NCI-H1105 (cell line): ENCODE measurements at regions not wholly inside any gene's neighbourhood (a gene's known extent, or its start where the extent isn't known, plus 50 kb on each side); places are given as distances from the start of the nearest gene placed in this dataset.

Source experiments
- DNase-seq: peaks from one replicate; lab custom pipeline; 2025; lab: John Stamatoyannopoulos, UW

DNA sequence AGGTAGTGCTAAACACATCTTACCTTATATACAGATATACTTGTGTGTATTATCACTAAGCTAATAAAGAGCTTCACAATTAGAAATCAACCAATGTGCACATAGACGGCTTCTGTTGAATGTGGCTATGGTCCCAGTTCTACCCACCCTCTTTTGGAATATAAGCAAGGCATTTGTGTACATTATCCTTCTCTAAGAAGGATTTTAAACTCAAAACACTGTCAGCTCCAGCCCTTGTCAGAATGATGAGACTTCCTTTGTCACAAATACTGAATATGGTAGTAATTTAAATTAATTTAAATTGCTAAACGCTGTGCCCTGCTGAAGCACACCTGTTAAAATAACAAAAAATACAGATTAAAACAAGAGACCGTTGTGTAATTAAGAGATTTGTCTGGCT lies 107.9 kb upstream of the GRAMD2B start:
- no peak for DNase-seq

DNA sequence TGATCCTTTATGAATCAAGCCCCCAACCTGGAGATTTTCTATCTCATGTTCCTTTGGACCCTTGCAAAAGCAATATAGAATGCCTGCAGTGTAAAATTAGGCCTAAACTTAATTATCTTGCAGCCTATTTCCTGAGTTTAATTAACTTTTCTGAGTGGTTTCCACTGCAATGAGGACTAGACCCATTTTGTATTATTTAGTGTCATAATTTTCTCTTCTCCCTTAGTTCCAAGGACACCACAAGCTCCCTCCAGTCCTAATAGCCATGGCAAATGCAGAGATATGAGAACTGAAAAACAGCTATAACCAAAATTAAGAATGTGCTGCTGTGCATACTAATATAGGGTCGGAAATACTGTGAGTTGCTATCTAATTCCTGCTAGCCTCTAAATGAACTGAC lies 90.9 kb upstream of the GRAMD2B start:
- DNase-seq: no peak

DNA sequence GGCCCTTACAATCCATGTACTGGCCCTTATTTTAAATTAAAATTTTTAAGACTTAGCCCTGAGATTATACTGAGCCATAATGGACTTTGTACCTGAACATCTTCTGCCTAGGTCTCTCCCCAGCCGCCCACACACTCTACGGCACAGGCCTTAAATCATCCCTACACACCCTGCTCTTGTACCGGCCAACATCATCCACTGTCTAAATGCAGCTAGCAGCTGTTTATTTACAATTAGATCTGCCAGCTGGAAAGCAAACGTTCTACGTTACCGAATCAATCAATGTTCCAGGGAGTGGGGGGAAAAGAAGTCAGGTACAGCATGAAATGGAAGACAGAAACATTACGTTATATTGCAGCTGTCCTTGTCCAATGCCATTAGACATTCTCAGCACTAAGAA lies 88.4 kb upstream of the GRAMD2B start:
- no peak for DNase-seq

DNA sequence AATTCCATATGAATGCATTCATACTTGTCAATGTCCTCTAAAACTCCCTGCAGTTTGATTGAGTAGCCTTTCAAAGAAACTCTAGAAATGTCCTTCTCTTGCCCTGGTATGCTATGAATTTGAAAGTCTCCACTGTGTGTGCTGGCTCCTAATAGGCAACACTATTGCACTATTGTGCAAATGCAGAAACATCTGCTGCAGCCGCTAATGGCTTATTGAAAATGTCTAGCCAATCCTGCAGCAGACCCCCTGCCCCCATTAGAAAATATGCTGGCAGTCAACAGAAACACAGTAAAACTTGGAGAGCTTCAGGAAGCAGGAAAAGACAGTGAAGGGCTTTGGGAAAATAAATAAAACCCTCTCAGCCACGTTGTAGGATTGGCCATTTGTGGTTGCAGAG lies 87.3 kb upstream of the GRAMD2B start:
- DNase-seq: no peak

DNA sequence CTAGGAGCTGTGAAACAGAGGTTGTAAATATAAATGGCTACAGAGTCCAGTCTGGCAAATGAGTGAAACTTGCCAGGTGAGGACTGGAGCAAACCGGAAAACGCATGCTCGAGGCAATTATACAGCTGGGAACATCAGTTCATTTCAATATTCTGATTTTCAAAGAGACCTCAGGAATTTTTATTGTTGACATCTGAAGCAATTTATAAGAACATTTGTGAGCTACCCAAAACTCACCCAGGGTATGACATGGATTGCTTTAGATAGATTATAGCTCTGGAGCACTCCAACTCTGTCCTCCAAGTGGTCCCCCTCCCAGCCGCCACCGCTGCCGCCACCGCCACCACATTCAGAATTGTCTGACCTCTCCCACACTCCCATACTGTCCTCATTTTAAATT lies 84.6 kb upstream of the GRAMD2B start:
- DNase-seq: no peak

DNA sequence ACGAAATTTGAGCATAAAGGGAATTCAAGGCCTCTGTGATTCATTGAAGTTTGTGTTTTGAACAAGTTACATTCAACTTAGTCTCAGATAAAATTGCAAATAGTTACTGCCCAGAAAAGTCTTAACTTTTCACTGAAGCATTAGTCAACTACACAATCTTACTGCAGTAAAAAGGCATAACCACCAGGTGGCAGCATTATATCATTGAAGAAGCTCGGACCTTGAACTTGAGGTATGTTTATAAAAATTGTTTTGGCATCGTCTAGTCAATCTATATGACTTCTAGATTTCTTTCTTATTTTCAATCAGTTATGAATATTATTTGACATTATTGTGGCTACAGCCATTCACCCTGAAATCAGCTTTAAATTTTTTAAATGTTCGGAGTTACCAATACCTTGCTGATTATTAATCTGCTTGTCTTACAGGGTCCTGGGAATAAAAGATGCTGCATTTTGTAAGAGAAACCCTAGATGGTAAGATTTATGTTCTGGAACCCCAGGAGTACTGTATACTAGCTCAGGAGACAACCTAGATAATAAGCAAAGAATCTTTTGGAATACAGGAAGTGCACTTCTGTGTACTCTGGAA lies 83.9 kb upstream of the GRAMD2B start:
- no peak for DNase-seq

DNA sequence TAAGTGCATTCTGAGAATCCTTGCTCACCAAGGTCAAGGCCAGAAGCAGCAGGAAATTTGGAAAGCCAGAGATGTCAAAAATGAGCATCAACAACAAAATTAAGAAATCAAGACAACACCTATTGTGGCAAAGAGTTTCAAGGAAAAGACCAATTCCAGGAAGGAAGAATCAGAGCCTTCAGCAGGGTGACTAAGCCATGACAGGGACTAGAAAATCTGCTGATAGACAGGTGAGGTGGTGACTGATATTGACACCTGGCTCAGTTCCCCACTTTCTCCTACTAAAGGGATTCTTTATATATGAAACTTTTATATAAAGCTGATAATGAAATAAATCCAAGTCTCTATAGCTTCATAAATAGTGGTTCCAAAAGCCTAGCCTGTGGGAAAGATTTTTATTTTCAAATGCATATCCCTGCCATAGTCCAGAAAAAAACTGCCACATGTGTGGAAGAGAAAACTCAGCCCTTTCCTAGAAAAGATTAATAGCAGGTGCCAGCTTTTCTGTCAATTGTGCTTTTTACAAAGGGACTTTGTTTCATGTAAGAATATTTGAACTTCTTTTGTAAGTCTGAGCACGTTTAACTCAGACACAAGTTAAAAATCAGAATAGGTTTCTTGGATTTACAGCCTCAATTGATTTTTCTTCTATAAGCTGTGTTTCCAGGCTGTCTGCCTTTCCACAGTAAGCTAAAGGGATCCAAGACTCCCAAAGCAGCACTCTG lies 81.1 kb upstream of the GRAMD2B start:
- no peak for DNase-seq

DNA sequence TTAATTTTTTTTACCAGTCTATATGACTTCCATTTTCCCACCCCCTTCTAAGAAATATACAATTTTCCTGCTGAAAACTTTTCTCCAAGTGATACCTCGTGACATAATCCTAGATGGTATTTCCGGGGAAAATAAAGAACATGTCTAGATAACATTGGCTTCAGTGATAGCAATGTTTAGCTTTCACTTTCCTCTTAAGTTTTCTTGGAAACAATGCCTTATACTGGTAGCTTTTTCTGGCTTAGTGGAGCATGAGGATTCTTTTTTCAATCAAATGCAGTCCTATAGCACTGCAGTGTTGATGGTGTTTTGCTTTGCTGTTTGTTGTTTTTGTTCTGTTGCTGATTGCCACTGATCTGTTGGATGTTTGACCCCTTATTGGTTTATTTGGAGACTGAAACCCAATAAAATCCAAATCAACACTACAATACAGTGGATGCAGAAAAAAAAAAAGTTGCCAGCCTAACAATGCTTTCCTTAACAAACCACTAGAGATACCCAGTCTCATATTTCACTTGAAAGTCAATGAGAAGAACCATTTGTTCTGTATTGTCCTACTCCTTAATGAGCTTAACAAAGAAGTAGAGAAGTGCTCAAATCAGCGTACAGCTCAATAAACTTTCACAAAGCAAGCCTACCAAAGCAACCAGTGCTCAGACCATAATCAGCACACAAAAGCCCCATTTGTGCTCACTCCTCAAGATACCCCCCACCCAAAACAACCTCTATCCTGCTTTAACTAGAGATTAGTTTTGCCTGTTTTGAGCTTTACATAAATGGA lies 74.2 kb upstream of the GRAMD2B start:
- DNase-seq: no peak

DNA sequence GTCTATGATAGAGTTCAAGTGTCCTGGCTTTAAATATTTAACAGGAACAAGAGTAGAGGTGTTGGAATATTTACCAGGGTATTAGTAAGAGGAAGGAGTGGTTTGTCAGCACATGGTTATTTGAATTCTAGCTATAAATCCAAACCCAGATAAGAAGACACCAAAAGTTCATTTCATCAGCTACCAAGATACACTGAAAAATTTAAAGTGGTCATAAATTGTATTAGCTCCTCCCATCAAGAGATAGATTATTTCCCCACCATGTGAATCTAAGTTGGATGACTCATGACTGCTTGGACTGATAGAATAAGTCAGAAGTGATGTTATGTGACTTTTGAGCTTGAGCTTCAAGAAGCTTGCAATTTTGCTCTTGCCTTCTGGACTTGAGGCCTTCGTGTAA lies 72.1 kb upstream of the GRAMD2B start:
- no peak for DNase-seq

DNA sequence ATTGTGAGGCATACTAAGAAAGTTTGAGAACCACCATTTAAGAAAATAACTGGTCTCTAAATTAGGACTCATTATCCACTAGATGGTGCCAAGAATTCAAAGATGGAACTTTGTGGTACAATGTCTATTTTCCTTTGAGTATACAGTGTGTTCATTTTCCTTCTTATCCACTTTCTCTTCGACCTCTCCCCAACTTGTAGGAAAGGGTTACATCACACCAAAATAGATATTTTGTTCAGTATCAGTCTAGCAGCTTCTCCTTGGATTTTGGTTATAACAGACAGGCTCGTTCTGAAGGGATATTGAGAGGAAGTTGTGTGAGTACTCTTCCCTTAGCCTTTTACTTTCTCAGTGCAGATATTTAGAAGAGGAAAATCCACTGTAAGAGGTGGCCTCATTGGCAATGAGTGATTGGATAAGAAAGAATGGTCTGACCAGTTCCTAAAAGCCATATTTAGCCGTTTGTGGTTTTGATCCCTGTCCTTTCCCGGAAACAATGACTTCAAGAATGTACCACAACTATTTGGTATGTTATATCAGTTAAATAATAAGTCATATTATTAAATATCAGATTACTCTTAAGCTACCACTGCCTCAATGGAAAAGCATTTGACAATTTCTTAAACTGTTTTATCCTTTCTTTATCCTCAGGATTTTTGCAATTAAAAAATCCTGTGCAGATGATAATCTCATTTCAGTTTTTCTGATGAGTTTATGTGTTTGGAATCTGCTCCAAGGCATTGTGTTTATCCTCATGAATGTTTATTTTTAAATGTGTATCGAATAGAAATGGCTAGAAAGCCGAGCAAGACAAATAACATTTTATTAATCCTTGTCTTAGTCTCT lies 69.0 kb upstream of the GRAMD2B start:
- no peak for DNase-seq

DNA sequence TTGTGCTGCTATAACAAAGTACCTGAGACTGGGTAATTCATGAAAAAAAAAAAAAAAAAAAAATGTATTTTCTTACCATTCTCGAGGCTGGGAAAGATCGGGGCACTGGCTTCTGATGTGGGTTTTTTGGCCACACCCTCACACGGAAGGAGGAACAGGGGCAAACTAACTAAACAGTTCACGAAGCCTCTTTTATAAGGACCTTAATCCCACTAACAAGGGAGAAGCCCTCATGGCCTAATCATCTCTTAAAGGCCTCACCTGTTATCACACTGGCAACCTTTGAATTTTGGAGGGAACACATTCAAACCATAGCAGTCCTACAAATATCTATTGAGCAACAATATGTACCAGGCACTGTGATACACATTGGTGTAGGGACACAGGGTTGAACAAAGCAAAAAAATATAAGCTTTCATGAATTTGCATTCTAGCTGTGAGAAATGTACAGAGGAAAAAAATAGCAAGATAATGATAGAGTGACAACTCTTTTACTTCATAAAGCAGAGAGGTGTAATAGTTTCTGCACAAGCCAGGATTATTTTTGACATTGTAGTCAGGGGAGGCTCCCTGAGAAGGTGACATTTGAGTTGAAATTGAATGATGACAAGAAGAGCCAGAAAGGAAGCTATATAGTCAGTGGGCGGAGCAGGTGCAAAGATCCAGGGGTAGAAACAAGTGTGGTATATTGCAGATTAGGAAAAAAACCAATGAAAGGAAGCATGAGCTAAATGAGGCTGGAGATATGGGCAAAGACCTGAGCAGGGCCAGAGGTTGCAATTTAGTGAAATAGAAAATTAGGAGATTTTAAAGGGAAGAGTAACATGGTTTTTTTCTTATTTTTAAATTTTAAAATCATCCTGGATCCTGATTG lies 68.1 kb upstream of the GRAMD2B start:
- DNase-seq: no peak

DNA sequence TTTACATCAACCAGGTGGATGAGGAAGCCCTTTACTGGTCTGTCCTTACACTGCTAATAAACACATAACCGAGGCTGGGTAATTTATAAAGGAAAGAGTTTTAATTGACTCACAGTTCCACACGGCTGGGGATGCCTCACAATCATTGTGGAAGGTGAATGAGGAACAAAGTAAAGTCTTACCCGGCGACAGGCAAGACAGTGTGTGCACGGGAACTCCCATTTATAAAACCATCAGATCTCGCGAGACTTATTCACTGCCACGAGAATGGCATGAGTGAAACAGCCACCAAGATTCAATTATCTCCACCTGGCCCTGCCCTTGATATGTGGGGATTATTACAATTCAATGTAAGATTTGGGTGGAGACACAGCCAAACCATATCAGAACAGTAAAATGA lies 67.3 kb upstream of the GRAMD2B start:
- DNase-seq: no peak

DNA sequence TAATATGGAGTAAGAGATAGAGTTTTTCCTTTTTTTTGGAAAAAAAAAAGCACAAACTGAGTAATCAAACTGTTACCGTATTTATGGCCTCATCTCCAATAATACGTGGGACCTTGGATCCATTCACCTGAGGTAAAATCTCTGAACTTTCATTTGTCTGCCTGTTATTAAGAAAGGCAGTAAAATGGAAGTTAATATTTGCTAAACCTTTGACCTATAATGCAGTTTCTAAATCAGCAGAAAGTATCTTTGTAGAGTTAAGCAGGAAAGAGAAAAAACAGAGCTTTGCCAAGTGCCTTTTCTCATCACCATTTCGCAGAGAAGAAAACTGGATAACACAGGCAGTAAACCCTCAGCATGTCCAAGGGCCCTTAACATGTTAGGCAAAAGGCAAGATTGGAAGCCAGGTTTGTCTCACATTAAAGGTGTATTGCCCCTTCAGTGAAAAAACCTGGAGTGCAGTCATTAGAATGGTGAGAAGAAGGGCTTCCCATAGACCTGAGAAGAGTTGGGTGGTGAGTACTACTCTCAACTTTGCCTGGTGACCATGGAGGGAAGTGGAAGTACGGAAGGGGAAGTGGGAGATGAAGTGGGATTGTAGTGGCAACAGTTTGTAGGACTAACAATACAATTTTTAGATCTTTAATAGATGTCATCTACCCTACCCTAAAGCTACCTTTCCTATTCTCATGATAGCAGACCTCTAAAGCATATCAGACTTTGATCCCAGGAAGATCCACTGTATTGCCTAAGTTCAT lies 65.4 kb upstream of the GRAMD2B start:
- DNase-seq: no peak

DNA sequence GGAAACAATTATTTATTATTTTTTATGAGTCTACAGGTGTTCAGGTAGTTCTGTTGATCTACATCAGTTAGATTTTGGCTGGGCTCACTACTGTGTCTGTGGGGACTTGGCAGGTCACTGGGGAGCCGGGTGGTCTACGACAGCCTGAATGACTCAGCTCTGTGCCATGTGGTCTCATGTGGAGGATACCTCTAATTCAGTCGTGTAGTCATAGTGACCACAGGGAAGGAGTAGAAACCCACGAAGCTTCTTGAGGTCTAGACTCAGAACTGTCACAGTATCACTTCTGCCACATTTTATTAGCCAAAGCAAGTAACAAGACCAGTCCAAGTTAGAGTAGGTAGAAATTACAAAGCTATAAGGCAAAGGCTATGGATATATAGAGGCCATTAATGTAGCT lies 64.7 kb upstream of the GRAMD2B start:
- DNase-seq: no peak

DNA sequence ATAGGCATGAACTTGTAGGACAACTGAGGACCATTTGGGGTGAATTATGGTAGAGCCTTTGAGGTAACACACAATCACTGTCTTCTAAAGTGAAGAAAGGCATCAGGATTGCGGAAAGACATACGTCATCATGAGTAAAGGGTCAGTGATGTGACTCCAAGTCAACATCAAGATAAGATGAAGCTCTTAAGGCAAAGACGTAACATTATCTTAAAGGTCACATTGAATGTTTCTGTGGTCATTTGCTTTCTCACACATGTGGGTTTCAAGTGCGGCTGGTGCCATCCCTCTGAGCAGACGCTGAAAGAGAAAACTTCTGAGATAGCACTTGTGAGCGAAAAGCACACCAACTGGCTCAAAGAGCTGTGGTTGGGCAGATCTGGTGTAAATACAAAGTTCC lies 63.3 kb upstream of the GRAMD2B start:
- DNase-seq: no peak

DNA sequence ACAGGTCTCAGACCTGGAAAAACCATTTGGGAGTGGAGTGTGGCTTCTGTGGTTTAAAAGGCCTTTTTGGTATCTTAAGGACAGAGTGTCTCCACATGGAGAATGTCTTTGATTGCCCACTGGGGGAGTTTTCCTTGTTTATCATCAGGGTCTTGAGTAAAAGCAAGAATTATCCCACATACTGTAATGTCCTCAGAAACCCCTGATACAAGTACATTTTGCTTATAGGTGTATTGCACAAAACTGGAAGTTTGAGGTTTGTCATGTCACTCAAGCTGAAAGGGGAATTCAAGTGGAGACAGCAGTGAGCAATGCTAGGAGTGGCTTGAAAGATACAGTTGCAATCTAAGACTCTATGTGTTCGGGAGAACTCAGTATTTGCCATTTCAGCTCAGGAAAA lies 62.7 kb upstream of the GRAMD2B start:
- DNase-seq: no peak

DNA sequence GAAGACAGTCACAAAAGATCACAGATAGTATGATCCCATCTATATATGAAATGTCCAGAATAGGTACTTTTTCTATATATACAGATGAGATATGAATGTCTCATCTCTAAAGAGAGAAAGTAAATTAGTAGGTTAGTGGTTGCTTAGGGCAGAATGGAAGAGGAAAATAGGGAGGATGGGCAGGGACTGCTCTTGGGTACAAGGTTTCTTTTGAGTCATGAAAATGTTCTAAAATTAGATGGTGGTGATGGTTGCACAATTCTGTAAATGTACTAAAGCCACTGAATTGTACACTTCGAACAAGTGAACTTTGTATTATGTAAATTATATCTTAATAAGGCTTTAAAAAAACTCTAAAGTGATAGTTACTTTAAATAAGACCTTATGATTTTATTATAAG lies 59.6 kb upstream of the GRAMD2B start:
- no peak for DNase-seq

DNA sequence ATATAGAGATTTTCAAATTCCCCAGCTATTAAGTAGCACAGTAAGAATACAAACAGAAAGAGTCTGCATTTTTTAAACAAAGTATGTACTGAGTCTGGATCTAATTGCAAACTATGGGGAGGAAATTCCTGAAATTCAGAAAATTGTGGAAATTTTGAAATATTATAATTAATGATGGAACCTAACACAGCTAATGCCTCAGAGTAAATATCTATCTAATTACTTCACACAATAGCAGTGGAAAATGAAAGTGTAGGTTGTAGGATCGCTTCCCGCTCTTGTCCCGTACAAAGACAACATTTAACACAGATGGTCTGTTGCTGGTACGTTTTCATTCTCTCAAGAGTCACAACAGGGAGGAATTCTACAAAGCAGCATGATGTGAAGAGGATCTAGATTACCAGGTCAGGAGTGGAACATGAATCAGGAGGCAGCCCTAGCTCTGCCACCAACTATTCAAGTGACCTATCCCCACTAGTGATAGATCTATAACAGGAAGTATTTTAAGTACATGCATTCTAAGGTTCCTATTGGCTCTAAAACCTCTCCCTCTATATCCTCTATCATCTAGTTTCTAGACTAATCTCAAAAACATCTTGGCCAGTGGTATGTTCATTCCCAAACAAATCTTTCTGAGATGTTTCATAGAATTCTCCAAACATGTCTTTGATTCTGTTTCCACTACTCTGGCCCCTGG lies 58.9 kb upstream of the GRAMD2B start:
- no peak for DNase-seq

DNA sequence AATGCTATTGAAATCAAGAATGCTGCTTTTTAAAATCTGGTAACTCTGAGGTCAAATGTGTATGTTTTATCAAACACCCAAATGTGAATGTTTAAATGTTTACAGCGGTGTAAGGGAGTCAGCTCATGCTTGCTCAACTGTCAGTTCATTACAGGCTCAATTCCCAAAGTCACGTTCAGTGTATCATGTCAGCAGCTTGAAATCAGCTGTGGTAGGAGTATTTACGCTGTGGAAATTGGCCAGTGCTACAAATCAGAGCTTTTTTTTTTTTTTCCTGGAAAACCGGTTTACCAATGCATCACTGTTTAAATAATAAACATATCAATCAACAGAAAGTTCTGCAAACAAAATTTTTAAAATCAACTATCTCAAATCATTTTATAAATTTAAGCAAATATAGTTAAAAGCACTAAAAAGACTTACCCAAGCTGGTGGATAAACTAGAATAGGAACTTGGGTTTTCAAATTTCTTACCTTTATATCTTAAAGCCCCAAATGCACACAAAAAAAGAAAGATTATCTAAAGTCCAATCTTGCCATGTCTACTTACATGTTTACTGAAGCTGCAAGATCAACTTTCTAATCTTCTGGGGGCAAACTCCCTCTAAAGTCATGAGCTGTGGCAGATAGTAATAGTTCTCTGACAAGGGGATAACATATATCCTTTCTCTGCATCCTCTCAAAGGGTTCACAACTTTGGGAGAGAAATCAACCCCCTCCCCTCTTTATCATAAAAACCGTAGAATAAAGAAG lies 57.6 kb upstream of the GRAMD2B start:
- no peak for DNase-seq
